GM19397 (cell line): ENCODE measurements at regions not wholly inside any gene's neighbourhood (a gene's known extent, or its start where the extent isn't known, plus 50 kb on each side); places are given as distances from the start of the nearest gene placed in this dataset.

Experiments used
- ATAC-seq: cut with Tn5 transposase; IDR thresholded peaks from one replicate; pipeline ENCODE4 v1.9.1; 2021; ENCODE audit warnings: mild to moderate bottlenecking, moderate library complexity; ENCODE audit not compliant: unreplicated experiment

- no peak for ATAC-seq
These were observed 97.9 kb upstream of the NUDT4 start for GRCh38 chr12:93279565-93280412.

- ATAC-seq, result no peak
These were observed 90.6 kb upstream of the NUDT4 start for GRCh38 chr12:93287149-93287548.

- ATAC-seq, result no peak
These were observed 89.1 kb upstream of the NUDT4 start for GRCh38 chr12:93288626-93289025.

GRCh38 chr12:93290391-93290790 is 87.3 kb upstream of the NUDT4 start:
- ATAC-seq, result no peak

GRCh38 chr12:93292213-93292612 is 85.5 kb upstream of the NUDT4 start:
- ATAC-seq, result no peak

GRCh38 chr12:93292731-93293566 is 84.8 kb upstream of the NUDT4 start:
- no peak for ATAC-seq

GRCh38 chr12:93297032-93297431 is 80.7 kb upstream of the NUDT4 start:
- peak; percentile 90 for ATAC-seq

- ATAC-seq, result no peak
These were observed 80.2 kb upstream of the NUDT4 start for GRCh38 chr12:93297536-93297935.

- ATAC-seq, result no peak
These were observed 78.4 kb upstream of the NUDT4 start for GRCh38 chr12:93299262-93299846.

- ATAC-seq, result no peak
These were observed 77.1 kb upstream of the NUDT4 start for GRCh38 chr12:93300611-93301021.

GRCh38 chr12:93302331-93303229 is 75.1 kb upstream of the NUDT4 start:
- ATAC-seq, result no peak

GRCh38 chr12:93306636-93307035 is 71.1 kb upstream of the NUDT4 start:
- no peak for ATAC-seq

GRCh38 chr12:93308281-93308680 is 69.4 kb upstream of the NUDT4 start:
- ATAC-seq, result no peak

GRCh38 chr12:93311827-93312226 is 65.9 kb upstream of the NUDT4 start:
- no peak for ATAC-seq

GRCh38 chr12:93314177-93314497 is 63.6 kb upstream of the NUDT4 start:
- no peak for ATAC-seq

GRCh38 chr12:93315385-93315906 is 62.3 kb upstream of the NUDT4 start:
- no peak for ATAC-seq

- ATAC-seq, result no peak
These were observed 61.7 kb upstream of the NUDT4 start for GRCh38 chr12:93315907-93316622.

- ATAC-seq, result no peak
These were observed 61.1 kb upstream of the NUDT4 start for GRCh38 chr12:93316623-93316971.

GRCh38 chr12:93317227-93317626 is 60.5 kb upstream of the NUDT4 start:
- ATAC-seq, result no peak
